ENCODE measurements at regions not wholly inside any gene's neighbourhood (a gene's known extent, or its start where the extent isn't known, plus 50 kb on each side); places are given as distances from the start of the nearest gene placed in this dataset.
"Not testable (repeated sequence)": the region's sequence is repeated elsewhere in the genome, so short reads cannot be mapped to it uniquely, and the experiment has no call there.

DNA sequence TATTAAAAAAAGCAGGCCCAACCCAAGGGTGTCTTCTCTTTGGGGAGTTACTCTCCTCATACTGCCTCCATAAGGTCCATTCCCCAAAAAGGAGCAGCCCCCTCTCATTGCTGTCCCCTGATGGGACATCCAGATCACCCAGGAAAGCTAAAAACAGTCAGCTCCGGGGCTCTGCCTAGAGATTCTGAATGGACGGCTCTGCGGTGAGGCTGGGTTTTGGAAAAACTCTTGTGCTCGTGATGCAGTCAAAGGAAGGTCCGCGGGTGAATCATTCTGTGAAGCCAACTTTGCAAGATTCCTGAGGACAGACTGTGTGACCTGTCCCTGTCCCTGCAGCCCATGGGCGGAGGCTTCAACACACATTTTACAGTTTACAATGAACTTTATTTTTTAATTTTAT lies 351.5 kb downstream of the TYW1 start:
- H3K79me2 ChIP-seq (ENCODE audit: low read length) = no peaks in the 10 kb centered on the region
- no peak overlapping the region for H3K27ac ChIP-seq (ENCODE audit: low read length)
- H3K9ac ChIP-seq (ENCODE audit: low read length) = no peak overlapping the region
- POLR2A ChIA-PET (ENCODE audit: unreplicated experiment) = no interaction called here
- DNase-seq = no peak
- intact Hi-C loops (cut with micrococcal nuclease) = no loop called here
- BruUV-seq (replicated peaks) = no TSS peak
- no peaks in the 10 kb centered on the region for H3K9me2 ChIP-seq (replicated peaks; ENCODE audit: low read length)
- H3K9me3 ChIP-seq (ENCODE audit: low read length) = no peaks in the 10 kb centered on the region
- H4K20me1 ChIP-seq (ENCODE audit: low read length) = no peaks in the 10 kb centered on the region
- TF ChIP-seq EZH2 (IDR thresholded peaks at IDR 0.05; ENCODE audit: low read length, unreplicated experiment) = no peak
- TF ChIP-seq, protein P1, sequence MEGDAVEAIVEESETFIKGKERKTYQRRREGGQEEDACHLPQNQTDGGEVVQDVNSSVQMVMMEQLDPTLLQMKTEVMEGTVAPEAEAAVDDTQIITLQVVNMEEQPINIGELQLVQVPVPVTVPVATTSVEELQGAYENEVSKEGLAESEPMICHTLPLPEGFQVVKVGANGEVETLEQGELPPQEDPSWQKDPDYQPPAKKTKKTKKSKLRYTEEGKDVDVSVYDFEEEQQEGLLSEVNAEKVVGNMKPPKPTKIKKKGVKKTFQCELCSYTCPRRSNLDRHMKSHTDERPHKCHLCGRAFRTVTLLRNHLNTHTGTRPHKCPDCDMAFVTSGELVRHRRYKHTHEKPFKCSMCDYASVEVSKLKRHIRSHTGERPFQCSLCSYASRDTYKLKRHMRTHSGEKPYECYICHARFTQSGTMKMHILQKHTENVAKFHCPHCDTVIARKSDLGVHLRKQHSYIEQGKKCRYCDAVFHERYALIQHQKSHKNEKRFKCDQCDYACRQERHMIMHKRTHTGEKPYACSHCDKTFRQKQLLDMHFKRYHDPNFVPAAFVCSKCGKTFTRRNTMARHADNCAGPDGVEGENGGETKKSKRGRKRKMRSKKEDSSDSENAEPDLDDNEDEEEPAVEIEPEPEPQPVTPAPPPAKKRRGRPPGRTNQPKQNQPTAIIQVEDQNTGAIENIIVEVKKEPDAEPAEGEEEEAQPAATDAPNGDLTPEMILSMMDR (conservative IDR thresholded peaks at IDR 0.05; ENCODE audit: low read depth, low read length) = no peak
- TF ChIP-seq EZH2phosphoT487 (IDR thresholded peaks at IDR 0.05; ENCODE audit: borderline replicate concordance, low read length) = no peak
- H3K4me1 ChIP-seq (ENCODE audit: insufficient read depth, low read length) = no peaks in the 10 kb centered on the region
- no peaks in the 10 kb centered on the region for H3K27me3 ChIP-seq (ENCODE audit: low read length)
- CTCF ChIA-PET = no interaction called here
- no peak for ATAC-seq
- H3K4me3 ChIP-seq (ENCODE audit: low read length) = no peak overlapping the region
- no peaks in the 10 kb centered on the region for H3K36me3 ChIP-seq (ENCODE audit: low read depth, low read length)
- no peak overlapping the region for H3K4me2 ChIP-seq (ENCODE audit: low read length)
- no peak overlapping the region for H2AFZ ChIP-seq (ENCODE audit: low read length)
- H3F3A ChIP-seq (ENCODE audit: low read length, unreplicated experiment) = no peaks in the 10 kb centered on the region

DNA sequence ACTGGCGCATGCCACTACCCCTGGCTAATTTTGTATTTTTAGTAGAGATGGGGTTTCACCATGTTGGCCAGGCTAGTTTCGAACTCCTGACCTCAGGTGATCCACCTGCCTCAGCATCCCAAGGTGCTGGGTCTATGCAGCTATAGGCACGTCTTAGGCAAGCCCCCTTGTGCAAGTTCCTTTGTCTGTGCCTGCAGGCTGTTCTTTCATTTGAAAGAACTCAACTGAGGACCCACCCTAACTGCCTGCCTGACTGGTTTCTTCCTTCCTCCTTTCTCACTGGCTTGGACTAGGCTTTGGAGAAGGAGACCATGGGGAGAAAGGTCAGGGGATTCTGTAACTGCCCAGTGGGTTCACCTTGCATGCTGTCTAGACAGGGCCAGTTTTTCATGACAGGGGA lies 361.0 kb downstream of the TYW1 start:
- BruUV-seq (replicated peaks); H3K36me3 ChIP-seq (ENCODE audit: low read depth, low read length); POLR2A ChIA-PET (ENCODE audit: unreplicated experiment); H3K4me1 ChIP-seq (ENCODE audit: insufficient read depth, low read length); H3K27ac ChIP-seq (ENCODE audit: low read length); H3K4me3 ChIP-seq (ENCODE audit: low read length); H3K4me2 ChIP-seq (ENCODE audit: low read length); H3K9ac ChIP-seq (ENCODE audit: low read length); CTCF ChIA-PET; H2AFZ ChIP-seq (ENCODE audit: low read length); H3K9me2 ChIP-seq (replicated peaks; ENCODE audit: low read length); H3F3A ChIP-seq (ENCODE audit: low read length, unreplicated experiment); H3K27me3 ChIP-seq (ENCODE audit: low read length); H3K9me3 ChIP-seq (ENCODE audit: low read length); H4K20me1 ChIP-seq (ENCODE audit: low read length); H3K79me2 ChIP-seq (ENCODE audit: low read length); intact Hi-C loops (cut with micrococcal nuclease); ATAC-seq; DNase-seq: not testable (repeated sequence)

DNA sequence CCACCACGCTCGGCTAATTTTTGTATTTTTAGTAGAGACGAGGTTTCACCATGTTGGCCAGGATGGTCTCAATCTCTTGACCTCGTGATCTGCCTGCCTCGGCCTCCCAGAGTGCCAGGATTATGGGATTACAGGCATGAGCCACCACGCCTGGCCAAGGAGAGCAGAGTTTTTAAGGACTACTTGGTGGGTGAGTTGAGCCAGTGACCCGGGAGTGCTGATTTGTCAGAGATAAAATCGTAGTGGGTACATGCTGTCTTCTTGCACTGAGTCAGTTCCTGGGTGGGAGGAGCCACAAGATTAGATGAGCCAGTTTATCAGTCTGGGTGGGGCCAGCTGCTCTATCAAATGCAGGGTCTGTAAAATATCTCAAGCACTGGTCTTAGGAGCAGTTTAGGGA lies 361.7 kb downstream of the TYW1 start:
- H3K9me2 ChIP-seq (replicated peaks; ENCODE audit: low read length); H3K9me3 ChIP-seq (ENCODE audit: low read length); H3K27me3 ChIP-seq (ENCODE audit: low read length); H2AFZ ChIP-seq (ENCODE audit: low read length); H3K4me3 ChIP-seq (ENCODE audit: low read length); H4K20me1 ChIP-seq (ENCODE audit: low read length); POLR2A ChIA-PET (ENCODE audit: unreplicated experiment); intact Hi-C loops (cut with micrococcal nuclease); DNase-seq; H3K9ac ChIP-seq (ENCODE audit: low read length); H3F3A ChIP-seq (ENCODE audit: low read length, unreplicated experiment); BruUV-seq (replicated peaks); H3K36me3 ChIP-seq (ENCODE audit: low read depth, low read length); H3K4me1 ChIP-seq (ENCODE audit: insufficient read depth, low read length); CTCF ChIA-PET; H3K79me2 ChIP-seq (ENCODE audit: low read length); ATAC-seq; H3K27ac ChIP-seq (ENCODE audit: low read length); H3K4me2 ChIP-seq (ENCODE audit: low read length): not testable (repeated sequence)

DNA sequence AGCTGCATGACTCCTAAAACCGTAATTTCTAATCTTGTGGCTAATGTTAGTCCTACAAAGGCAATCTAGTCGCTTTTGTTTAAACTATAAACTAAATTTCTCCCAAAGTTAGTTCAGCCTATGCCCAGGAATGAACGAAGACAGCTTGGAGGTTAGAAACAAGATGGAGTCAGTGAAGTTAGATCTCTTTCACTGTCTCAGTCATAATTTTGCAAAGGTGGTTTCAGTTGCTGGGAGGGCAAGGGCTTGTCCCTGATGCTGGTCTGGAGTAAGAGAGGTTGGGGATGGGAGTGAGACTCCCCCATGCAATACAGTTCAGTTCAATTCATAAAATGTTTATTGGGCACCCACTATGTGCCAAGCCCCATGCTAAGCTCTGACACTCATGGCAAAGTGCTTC lies 362.1 kb downstream of the TYW1 start:
- H2AFZ ChIP-seq (ENCODE audit: low read length); POLR2A ChIA-PET (ENCODE audit: unreplicated experiment); BruUV-seq (replicated peaks); H3K27me3 ChIP-seq (ENCODE audit: low read length); intact Hi-C loops (cut with micrococcal nuclease); H3K27ac ChIP-seq (ENCODE audit: low read length); H3K9me2 ChIP-seq (replicated peaks; ENCODE audit: low read length); H3K9me3 ChIP-seq (ENCODE audit: low read length); H4K20me1 ChIP-seq (ENCODE audit: low read length); H3K36me3 ChIP-seq (ENCODE audit: low read depth, low read length); DNase-seq; H3K4me1 ChIP-seq (ENCODE audit: insufficient read depth, low read length); H3K79me2 ChIP-seq (ENCODE audit: low read length); CTCF ChIA-PET; ATAC-seq; H3K4me2 ChIP-seq (ENCODE audit: low read length); H3F3A ChIP-seq (ENCODE audit: low read length, unreplicated experiment); H3K9ac ChIP-seq (ENCODE audit: low read length); H3K4me3 ChIP-seq (ENCODE audit: low read length): not testable (repeated sequence)
